Naive thymus-derived CD4-positive, alpha-beta T cell (primary cell): ENCODE measurements at regions not wholly inside any gene's neighbourhood (a gene's known extent, or its start where the extent isn't known, plus 50 kb on each side); places are given as distances from the start of the nearest gene placed in this dataset.

Experiments
- ATAC-seq: fragments of 150-1000 bp; cut with Tn5 transposase; 2 replicates; pipeline ENCODE4 v1.10.0; 2021; ENCODE audit warnings: mild to moderate bottlenecking, moderate library complexity
- CTCF ChIA-PET: fragments of 350-600 bp; sonication (Branson Sonifier 250); formaldehyde crosslinking; loops from one replicate; lab custom pipeline; 2021; ENCODE audit warnings: antibody characterized with exemption; lab: Charles Lee
- POLR2A ChIA-PET: fragments of 350-600 bp; sonication (Branson Sonifier 250); formaldehyde crosslinking; loops from one replicate; lab custom pipeline; 2021; ENCODE audit warnings: antibody characterized with exemption, inconsistent platforms; lab: Charles Lee
- DNase-seq, 9 donors: peaks; one replicate each; pipeline versions ENCODE4 v3.0.0 to v3.0.0-alpha.2; 2020 to 2022; ENCODE audit warnings: mixed read lengths in 1 of 9
- H3K27ac ChIP-seq: one replicate; pipeline ENCODE4 v1.7.0; 2013; ENCODE audit warnings: mild to moderate bottlenecking, low read depth, low read length, moderate library complexity
- H3K27me3 ChIP-seq, 2 donors: one replicate each; pipeline ENCODE4 v1.7.0; 2013; ENCODE audit warnings: low read length in 2 of 2, mild to moderate bottlenecking in 2 of 2, moderate library complexity in 2 of 2; ENCODE audit not compliant: control insufficient read depth in 2 of 2, insufficient read depth in 2 of 2
- H3K36me3 ChIP-seq, 3 experiments: 1 replicate in 2 of 3; 2 replicates in 1 of 3; pipeline ENCODE4 v1.7.0; 2013; ENCODE audit warnings: low read length in 3 of 3, mild to moderate bottlenecking in 3 of 3, moderate library complexity in 1 of 3; ENCODE audit not compliant: insufficient read depth in 3 of 3, control insufficient read depth in 2 of 3
- H3K4me1 ChIP-seq, 2 donors: one replicate each; pipeline ENCODE4 v1.7.0; 2013; ENCODE audit warnings: low read length in 2 of 2, mild to moderate bottlenecking in 2 of 2, moderate library complexity in 1 of 2; ENCODE audit not compliant: control insufficient read depth in 2 of 2, insufficient read depth in 2 of 2
- H3K4me3 ChIP-seq: 2 replicates; pipeline ENCODE4 v1.7.0; 2013; ENCODE audit warnings: mild to moderate bottlenecking, low read length
- H3K9me3 ChIP-seq, 3 experiments: 1 replicate in 2 of 3; 2 replicates in 1 of 3; pipeline ENCODE4 v1.7.0; 2013; ENCODE audit warnings: low read length in 3 of 3; ENCODE audit not compliant: control insufficient read depth in 2 of 3
- H3K27ac Mint-ChIP-seq, 9 donors: one replicate each; pipeline ENCODE4 v1.8.0; 2020 to 2022; ENCODE audit warnings: mixed read lengths in 9 of 9, mild to moderate bottlenecking in 8 of 9, moderate library complexity in 5 of 9, inconsistent platforms in 2 of 9
- H3K27me3 Mint-ChIP-seq, 5 donors: one replicate each; pipeline ENCODE4 v1.8.0; 2021 to 2022; ENCODE audit warnings: mixed read lengths in 5 of 5, mild to moderate bottlenecking in 1 of 5
- H3K36me3 Mint-ChIP-seq, 5 donors: one replicate each; pipeline ENCODE4 v1.8.0; 2020 to 2022; ENCODE audit warnings: mixed read lengths in 5 of 5, mild to moderate bottlenecking in 3 of 5, inconsistent platforms in 1 of 5
- H3K4me1 Mint-ChIP-seq, 7 donors: one replicate each; pipeline ENCODE4 v1.8.0; 2020 to 2022; ENCODE audit warnings: mixed read lengths in 7 of 7, mild to moderate bottlenecking in 3 of 7, inconsistent platforms in 1 of 7
- H3K4me3 Mint-ChIP-seq, 10 donors: one replicate each; pipeline ENCODE4 v1.8.0; 2020 to 2022; ENCODE audit warnings: mild to moderate bottlenecking in 10 of 10, mixed read lengths in 10 of 10, moderate library complexity in 6 of 10, inconsistent platforms in 2 of 10
- H3K9me3 Mint-ChIP-seq, 11 donors: one replicate each; pipeline ENCODE4 v1.8.0; 2020 to 2022; ENCODE audit warnings: mixed read lengths in 11 of 11, mild to moderate bottlenecking in 4 of 11, inconsistent platforms in 1 of 11, moderate library complexity in 1 of 11
- intact Hi-C, 2 donors: fragments of 100-400 bp; cut with micrococcal nuclease; formaldehyde crosslinking; loops; one replicate each; pipeline ENCODE4 v1.15.1; 2023

DNA sequence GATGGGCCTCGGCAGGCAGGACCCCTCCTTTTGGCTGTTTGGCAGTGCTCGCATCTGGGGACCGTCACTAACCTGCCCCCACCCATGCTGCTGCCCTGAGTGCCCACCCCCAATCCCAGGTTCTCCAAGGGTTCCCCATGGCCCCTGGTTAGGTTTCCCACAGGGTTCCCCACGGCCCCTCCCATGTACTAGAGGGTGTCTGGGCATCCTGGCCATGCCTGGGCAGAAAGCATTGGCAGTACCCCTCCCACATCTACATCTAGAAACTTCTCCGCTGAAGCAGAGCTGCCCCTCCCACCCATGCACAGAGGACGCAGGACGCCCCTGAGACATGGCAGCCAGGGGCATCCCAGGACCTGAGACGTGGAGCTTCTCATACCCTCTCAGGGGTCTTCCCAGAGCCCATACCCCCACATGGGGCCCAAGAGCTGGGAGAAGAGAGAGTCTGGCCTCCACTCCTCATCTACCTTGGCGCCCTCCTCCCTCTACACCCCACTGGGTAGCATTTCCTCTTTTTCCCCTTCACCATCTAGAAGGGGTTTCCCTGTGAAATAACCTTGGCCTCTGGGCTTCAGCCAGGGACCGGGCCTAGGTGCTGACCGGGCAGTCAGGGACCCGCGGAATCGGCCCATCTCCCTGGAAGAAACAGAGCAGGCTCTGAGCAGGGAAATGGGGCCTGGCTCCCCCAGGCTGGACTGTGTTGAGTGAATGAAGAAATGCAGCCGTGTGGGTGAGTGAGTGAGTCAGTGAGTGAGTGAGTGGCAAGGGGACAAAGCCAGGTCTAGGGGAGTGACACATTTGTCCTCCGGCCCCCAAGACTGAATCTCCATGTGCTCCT, 987.3 kb downstream of the BRD1 start:
- Mint-ChIP-seq H3K4me1 (no peaks in the 10 kb centered on the region), H3K4me3 (no peak overlapping the region), H3K27me3 (peaks cover 0 to 27% (median 10%) of the 10 kb centered on the region in 5 donors), H3K27ac (no peak overlapping the region), H3K36me3 (no peaks in the 10 kb centered on the region), H3K9me3 (peaks cover 0 to 16% (median 0%) of the 10 kb centered on the region in 11 donors)
- H3K36me3 ChIP-seq = no peaks in the 10 kb centered on the region
- DNase-seq (no peak), ATAC-seq (no peak)
- no peaks in the 10 kb centered on the region for H3K9me3 ChIP-seq
- no peaks in the 10 kb centered on the region for H3K4me1 ChIP-seq
- POLR2A ChIA-PET = interaction anchor here (0.7 kb wide), 1 partner anchor 10 kb away, joined by 3 read pairs; no protein-coding TSS in a partner anchor
- CTCF ChIA-PET = no interaction called here
- H3K27ac ChIP-seq = no peak overlapping the region
- H3K4me3 ChIP-seq = no peak overlapping the region
- intact Hi-C loops = no loop called here
- H3K27me3 ChIP-seq = no peaks in the 10 kb centered on the region

DNA sequence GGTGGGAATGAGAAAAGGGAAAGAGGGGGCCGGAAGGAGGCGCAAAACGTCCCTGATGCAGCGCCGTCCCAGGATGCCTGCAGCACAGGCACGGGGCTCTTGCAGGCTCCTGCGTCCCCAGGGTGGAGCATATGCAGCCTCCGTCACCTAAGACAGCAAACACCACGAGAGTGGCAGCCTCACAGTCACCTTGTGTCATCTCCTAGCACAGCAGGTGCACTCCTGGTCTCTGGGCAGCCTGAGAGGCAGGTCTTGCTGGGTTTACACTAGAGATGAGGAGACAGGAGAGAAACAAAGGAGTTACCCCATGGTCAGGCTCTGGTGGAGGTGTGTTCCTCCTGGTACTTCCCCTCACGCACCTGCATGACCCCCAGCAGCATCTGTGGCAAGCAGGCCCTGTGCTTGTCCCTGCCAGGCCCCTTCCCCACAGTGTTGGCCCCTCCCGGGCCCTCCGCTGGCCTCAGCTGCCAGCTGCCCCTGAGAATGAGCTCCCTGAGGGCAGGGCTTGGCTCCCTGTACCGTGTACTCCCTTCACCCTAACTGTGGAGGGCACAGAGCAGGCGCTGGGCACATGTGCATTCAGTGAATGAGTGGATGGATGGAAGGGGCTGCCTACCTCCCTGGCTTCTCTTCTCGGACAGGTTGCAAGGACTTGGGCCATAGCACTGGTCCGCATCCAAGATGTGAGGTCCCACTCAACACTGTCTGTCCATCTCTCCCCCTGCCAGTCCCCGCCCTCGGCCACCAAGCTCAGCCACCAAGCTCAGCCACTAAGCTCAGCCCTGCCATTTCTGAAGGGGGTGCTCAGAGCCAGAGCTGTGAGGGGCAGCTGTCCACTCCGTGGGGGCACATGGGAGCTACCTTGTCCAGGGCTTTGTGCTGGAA, 988.6 kb downstream of the BRD1 start:
- Histone ChIP-seq H3K36me3 (no peaks in the 10 kb centered on the region), H3K9me3 (no peaks in the 10 kb centered on the region), H3K4me3 (no peak overlapping the region), H3K27ac (no peak overlapping the region), H3K4me1 (no peaks in the 10 kb centered on the region), H3K27me3 (no peaks in the 10 kb centered on the region)
- H3K27me3 Mint-ChIP-seq = peaks cover 0 to 25% (median 14%) of the 10 kb centered on the region in 5 donors
- CTCF ChIA-PET = no interaction called here
- H3K9me3 Mint-ChIP-seq = peaks cover 0 to 16% (median 0%) of the 10 kb centered on the region in 11 donors
- no peak for DNase-seq
- H3K36me3 Mint-ChIP-seq = no peaks in the 10 kb centered on the region
- POLR2A ChIA-PET = interaction anchor here (0.7 kb wide), 1 partner anchor 9 kb away, joined by 3 read pairs; no protein-coding TSS in a partner anchor
- intact Hi-C loops = no loop called here
- no peak for ATAC-seq
- no peak overlapping the region for H3K4me3 Mint-ChIP-seq
- no peak overlapping the region for H3K27ac Mint-ChIP-seq
- no peaks in the 10 kb centered on the region for H3K4me1 Mint-ChIP-seq

GRCh38 chr22:48838376-48838775, 989.3 kb downstream of the BRD1 start:
- Mint-ChIP-seq H3K36me3 (no peaks in the 10 kb centered on the region), H3K9me3 (peaks cover 0 to 16% (median 4%) of the 10 kb centered on the region in 11 donors), H3K27me3 (peaks cover 0 to 30% (median 19%) of the 10 kb centered on the region in 5 donors), H3K27ac (no peak overlapping the region), H3K4me1 (no peaks in the 10 kb centered on the region), H3K4me3 (no peak overlapping the region)
- no peaks in the 10 kb centered on the region for H3K27me3 ChIP-seq
- H3K36me3 ChIP-seq = no peaks in the 10 kb centered on the region
- H3K4me1 ChIP-seq = no peaks in the 10 kb centered on the region
- ChIA-PET CTCF (no interaction called here), POLR2A (no interaction called here)
- H3K9me3 ChIP-seq = no peaks in the 10 kb centered on the region
- intact Hi-C loops = no loop called here
- no peak for DNase-seq
- H3K27ac ChIP-seq = no peak overlapping the region
- ATAC-seq = no peak
- no peak overlapping the region for H3K4me3 ChIP-seq

- no peak overlapping the region for H3K27ac ChIP-seq
- no peaks in the 10 kb centered on the region for H3K36me3 Mint-ChIP-seq
- ATAC-seq (no peak), DNase-seq (no peak)
- peaks cover 0 to 27% (median 23%) of the 10 kb centered on the region in 5 donors for H3K27me3 Mint-ChIP-seq
- H3K4me3 ChIP-seq = no peak overlapping the region
- no peaks in the 10 kb centered on the region for H3K9me3 ChIP-seq
- no peaks in the 10 kb centered on the region for H3K4me1 ChIP-seq
- H3K9me3 Mint-ChIP-seq = peaks cover 0 to 23% (median 11%) of the 10 kb centered on the region in 11 donors
- POLR2A ChIA-PET = no interaction called here
- CTCF ChIA-PET = no interaction called here
- no peaks in the 10 kb centered on the region for H3K4me1 Mint-ChIP-seq
- intact Hi-C loops = no loop called here
- peak overlapping the region in 1 of 9 donors; percentile 75 for H3K27ac Mint-ChIP-seq
- no peaks in the 10 kb centered on the region for H3K36me3 ChIP-seq
- H3K4me3 Mint-ChIP-seq = no peak overlapping the region
- H3K27me3 ChIP-seq = no peaks in the 10 kb centered on the region
Measured at GRCh38 chr22:48837341-48837935, 990.2 kb downstream of the BRD1 start.

GRCh38 chr22:48836673-48837340, 990.9 kb downstream of the BRD1 start:
- no peak for ATAC-seq

More at GRCh38 chr22:48836673-48837340, 990.9 kb downstream of the BRD1 start:
- Histone ChIP-seq H3K27me3 (no peaks in the 10 kb centered on the region), H3K27ac (no peak overlapping the region), H3K9me3 (no peaks in the 10 kb centered on the region), H3K4me3 (no peak overlapping the region), H3K36me3 (no peaks in the 10 kb centered on the region), H3K4me1 (no peaks in the 10 kb centered on the region)
- intact Hi-C loops = no loop called here
- peak overlapping the region in 1 of 9 donors; percentile 75 for H3K27ac Mint-ChIP-seq
- no peak for DNase-seq
- H3K27me3 Mint-ChIP-seq = peaks cover 0 to 23% (median 21%) of the 10 kb centered on the region in 5 donors
- H3K9me3 Mint-ChIP-seq = peaks cover 0 to 23% (median 11%) of the 10 kb centered on the region in 11 donors
- no peaks in the 10 kb centered on the region for H3K4me1 Mint-ChIP-seq
- POLR2A ChIA-PET = no interaction called here
- CTCF ChIA-PET = no interaction called here
- H3K36me3 Mint-ChIP-seq = no peaks in the 10 kb centered on the region
- H3K4me3 Mint-ChIP-seq = no peak overlapping the region
